ENCODE measurements at regions not wholly inside any gene's neighbourhood (a gene's known extent, or its start where the extent isn't known, plus 50 kb on each side); places are given as distances from the start of the nearest gene placed in this dataset.
"Not testable (repeated sequence)": the region's sequence is repeated elsewhere in the genome, so short reads cannot be mapped to it uniquely, and the experiment has no call there.

- no peak overlapping the region for H3K4me3 ChIP-seq (ENCODE audit: low read depth, low read length)
- TF ChIP-seq CTCF (IDR thresholded peaks at IDR 0.05; ENCODE audit: low read depth, low read length): no peak
- DNase-seq (ENCODE audit: low read depth, low spot score): no peak
- in situ Hi-C loops (cut with HindIII; ENCODE audit: low sequenced_read_pairs): no loop called here
Measured at GRCh38 chr7:153110606-153111005, 351.1 kb downstream of the ACTR3B start.

GRCh38 chr7:153122255-153122654 lies 362.7 kb downstream of the ACTR3B start:
- in situ Hi-C loops (cut with HindIII; ENCODE audit: low sequenced_read_pairs); DNase-seq (ENCODE audit: low read depth, low spot score); H3K4me3 ChIP-seq (ENCODE audit: low read depth, low read length): not testable (repeated sequence)

GRCh38 chr7:153130052-153130451 lies 370.5 kb downstream of the ACTR3B start:
- DNase-seq (ENCODE audit: low read depth, low spot score): no peak
- in situ Hi-C loops (cut with HindIII; ENCODE audit: low sequenced_read_pairs): no loop called here
- TF ChIP-seq CTCF (IDR thresholded peaks at IDR 0.05; ENCODE audit: low read depth, low read length): no peak
- H3K4me3 ChIP-seq (ENCODE audit: low read depth, low read length): no peak overlapping the region

- in situ Hi-C loops (cut with HindIII; ENCODE audit: low sequenced_read_pairs): no loop called here
- H3K4me3 ChIP-seq (ENCODE audit: low read depth, low read length): no peak overlapping the region
- TF ChIP-seq CTCF (IDR thresholded peaks at IDR 0.05; ENCODE audit: low read depth, low read length): no peak
- no peak for DNase-seq (ENCODE audit: low read depth, low spot score)
Measured at GRCh38 chr7:153151766-153152165, 392.2 kb downstream of the ACTR3B start.

GRCh38 chr7:153152801-153153422 lies 393.4 kb downstream of the ACTR3B start:
- in situ Hi-C loops (cut with HindIII; ENCODE audit: low sequenced_read_pairs): no loop called here
- no peak for TF ChIP-seq CTCF (IDR thresholded peaks at IDR 0.05; ENCODE audit: low read depth, low read length)
- no peak for DNase-seq (ENCODE audit: low read depth, low spot score)
- H3K4me3 ChIP-seq (ENCODE audit: low read depth, low read length): no peak overlapping the region

GRCh38 chr7:153158149-153158548 lies 398.6 kb downstream of the ACTR3B start:
- TF ChIP-seq CTCF (IDR thresholded peaks at IDR 0.05; ENCODE audit: low read depth, low read length): no peak
- in situ Hi-C loops (cut with HindIII; ENCODE audit: low sequenced_read_pairs): no loop called here
- no peak for DNase-seq (ENCODE audit: low read depth, low spot score)
- H3K4me3 ChIP-seq (ENCODE audit: low read depth, low read length): no peak overlapping the region

GRCh38 chr7:153170287-153170686 lies 410.7 kb downstream of the ACTR3B start:
- no peak overlapping the region for H3K4me3 ChIP-seq (ENCODE audit: low read depth, low read length)
- no peak for DNase-seq (ENCODE audit: low read depth, low spot score)
- no peak for TF ChIP-seq CTCF (IDR thresholded peaks at IDR 0.05; ENCODE audit: low read depth, low read length)
- in situ Hi-C loops (cut with HindIII; ENCODE audit: low sequenced_read_pairs): no loop called here
